ENCODE measurements at regions not wholly inside any gene's neighbourhood (a gene's known extent, or its start where the extent isn't known, plus 50 kb on each side); places are given as distances from the start of the nearest gene placed in this dataset.

DNA sequence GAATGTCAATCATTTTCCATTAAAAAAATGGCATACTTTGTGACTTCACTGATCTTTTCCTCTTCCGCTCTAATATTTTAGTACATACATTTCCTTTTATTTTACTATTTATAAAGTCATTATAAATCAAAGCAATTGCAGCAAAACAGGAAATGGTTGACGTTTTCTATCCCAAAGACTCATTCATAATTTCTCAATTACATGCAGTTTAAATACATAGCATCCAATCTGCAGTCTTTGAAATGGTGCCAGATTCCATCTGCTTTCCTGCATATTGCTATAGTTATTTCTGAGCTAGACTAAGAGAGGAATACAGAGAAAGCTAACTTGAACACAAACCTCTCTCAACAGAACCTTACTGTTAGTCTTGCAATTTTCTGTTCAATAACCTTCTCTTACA, 179.8 kb downstream of the ZPLD1 start:
- TF ChIP-seq, protein P1, sequence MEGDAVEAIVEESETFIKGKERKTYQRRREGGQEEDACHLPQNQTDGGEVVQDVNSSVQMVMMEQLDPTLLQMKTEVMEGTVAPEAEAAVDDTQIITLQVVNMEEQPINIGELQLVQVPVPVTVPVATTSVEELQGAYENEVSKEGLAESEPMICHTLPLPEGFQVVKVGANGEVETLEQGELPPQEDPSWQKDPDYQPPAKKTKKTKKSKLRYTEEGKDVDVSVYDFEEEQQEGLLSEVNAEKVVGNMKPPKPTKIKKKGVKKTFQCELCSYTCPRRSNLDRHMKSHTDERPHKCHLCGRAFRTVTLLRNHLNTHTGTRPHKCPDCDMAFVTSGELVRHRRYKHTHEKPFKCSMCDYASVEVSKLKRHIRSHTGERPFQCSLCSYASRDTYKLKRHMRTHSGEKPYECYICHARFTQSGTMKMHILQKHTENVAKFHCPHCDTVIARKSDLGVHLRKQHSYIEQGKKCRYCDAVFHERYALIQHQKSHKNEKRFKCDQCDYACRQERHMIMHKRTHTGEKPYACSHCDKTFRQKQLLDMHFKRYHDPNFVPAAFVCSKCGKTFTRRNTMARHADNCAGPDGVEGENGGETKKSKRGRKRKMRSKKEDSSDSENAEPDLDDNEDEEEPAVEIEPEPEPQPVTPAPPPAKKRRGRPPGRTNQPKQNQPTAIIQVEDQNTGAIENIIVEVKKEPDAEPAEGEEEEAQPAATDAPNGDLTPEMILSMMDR (IDR thresholded peaks at IDR 0.05; ENCODE audit: borderline replicate concordance, insufficient read depth, low read depth, low read length) = no peak
- H3K4me3 ChIP-seq (ENCODE audit: low read depth, low read length) = no peak overlapping the region

DNA sequence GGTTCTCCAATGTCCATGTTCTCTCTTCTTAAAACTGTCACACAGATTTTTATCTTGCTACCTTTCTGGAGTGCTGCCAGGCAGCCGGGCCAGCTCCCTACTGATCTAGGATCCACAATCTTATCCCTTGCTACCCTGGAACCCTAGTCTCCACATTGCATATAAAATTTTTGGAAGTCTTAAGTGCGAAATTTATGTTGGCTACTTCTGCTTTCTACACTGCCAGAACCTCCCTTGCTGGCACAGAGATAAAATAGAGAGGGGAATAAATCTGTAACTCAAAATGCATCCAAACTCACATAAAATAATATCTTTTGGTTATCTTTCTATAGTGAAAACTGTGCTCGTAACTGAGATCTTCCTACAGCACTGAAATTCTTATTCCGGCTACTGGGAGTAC, 182.6 kb downstream of the ZPLD1 start:
- H3K4me3 ChIP-seq (ENCODE audit: low read depth, low read length) = no peak overlapping the region

DNA sequence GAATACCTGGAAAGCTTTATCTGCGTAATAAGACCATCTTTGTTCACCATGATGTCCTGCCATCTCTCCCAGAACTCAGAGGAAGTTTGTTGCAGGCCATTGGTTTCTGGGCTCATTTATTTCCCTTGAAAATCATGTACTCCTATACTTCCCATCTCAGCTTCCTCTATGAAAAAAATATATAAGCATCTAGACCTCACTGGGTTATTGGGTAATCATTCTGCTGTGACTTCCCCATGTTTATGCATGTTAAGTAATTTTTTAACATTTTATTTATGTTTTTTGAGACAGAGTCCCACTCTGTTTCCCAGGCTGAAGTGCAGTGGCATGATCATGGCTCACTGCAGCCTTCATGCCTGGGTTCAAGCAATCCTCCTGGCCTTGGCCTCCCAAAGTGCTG, 184.5 kb downstream of the ZPLD1 start:
- no peak overlapping the region for H3K4me3 ChIP-seq (ENCODE audit: low read depth, low read length)
- TF ChIP-seq, protein P1 (IDR thresholded peaks at IDR 0.05; ENCODE audit: borderline replicate concordance, insufficient read depth, low read depth, low read length) = no peak

More for the DNA sequence above, 182.6 kb downstream of the ZPLD1 start:
- TF ChIP-seq, protein P1 (IDR thresholded peaks at IDR 0.05; ENCODE audit: borderline replicate concordance, insufficient read depth, low read depth, low read length) = no peak

DNA sequence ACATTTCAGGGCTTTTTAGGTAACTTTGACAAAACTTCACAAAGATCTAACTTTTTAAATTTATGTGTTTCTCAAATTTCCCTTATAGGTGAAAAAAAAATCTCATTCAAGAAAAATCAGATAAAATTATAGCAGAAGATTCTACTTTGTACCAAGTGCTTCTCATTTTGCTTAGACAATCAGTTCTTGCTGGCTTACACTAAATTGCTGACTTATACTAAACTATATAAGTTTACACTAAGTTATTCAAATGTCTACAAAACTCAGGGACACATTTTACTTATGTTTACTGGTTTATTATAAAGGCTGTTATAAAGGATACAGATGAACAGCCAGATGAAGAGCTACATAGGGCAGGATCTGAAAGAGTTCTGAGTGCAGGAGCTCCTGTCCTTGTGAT, 195.1 kb downstream of the ZPLD1 start:
- no peak overlapping the region for H3K4me3 ChIP-seq (ENCODE audit: low read depth, low read length)
- TF ChIP-seq, protein P1 (IDR thresholded peaks at IDR 0.05; ENCODE audit: borderline replicate concordance, insufficient read depth, low read depth, low read length) = no peak

DNA sequence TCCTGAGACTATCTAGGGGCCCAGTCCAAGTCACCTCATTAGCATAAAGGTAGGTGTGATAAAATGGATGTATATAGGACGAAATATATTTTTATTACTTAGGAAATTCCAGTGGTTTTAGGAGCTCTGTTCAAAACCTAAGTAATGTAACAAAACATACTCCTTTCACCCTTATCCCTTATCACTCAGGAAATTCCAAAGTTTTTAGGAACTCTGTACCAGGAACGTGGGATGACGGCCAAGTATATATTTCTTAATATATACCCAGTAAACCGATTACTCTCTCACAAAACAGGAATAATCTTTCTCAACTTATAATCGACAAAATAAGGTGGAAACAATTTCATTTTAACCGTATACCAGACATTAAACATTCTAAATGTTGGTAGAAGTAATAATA, 195.7 kb downstream of the ZPLD1 start:
- no peak overlapping the region for H3K4me3 ChIP-seq (ENCODE audit: low read depth, low read length)
- TF ChIP-seq, protein P1 (IDR thresholded peaks at IDR 0.05; ENCODE audit: borderline replicate concordance, insufficient read depth, low read depth, low read length) = no peak

DNA sequence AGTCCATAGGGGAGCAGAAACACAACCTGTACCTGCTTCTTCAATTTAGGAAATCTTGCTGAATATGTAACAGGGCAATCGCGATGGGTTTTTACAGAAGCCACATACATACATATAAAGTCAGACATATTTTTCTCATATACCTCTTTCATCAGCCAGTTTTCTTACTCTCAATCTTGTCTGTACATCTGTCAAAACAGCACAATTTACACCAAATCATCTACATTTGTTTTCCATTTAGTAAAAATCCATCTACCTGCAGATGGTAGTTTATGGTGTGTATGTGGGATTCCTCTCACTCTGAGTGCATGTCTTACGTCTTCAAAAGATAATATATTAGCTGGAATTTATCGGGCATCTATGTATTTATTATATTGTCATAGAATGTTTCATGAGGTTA, 208.7 kb downstream of the ZPLD1 start:
- TF ChIP-seq, protein P1 (IDR thresholded peaks at IDR 0.05; ENCODE audit: borderline replicate concordance, insufficient read depth, low read depth, low read length) = no peak
- no peak overlapping the region for H3K4me3 ChIP-seq (ENCODE audit: low read depth, low read length)

DNA sequence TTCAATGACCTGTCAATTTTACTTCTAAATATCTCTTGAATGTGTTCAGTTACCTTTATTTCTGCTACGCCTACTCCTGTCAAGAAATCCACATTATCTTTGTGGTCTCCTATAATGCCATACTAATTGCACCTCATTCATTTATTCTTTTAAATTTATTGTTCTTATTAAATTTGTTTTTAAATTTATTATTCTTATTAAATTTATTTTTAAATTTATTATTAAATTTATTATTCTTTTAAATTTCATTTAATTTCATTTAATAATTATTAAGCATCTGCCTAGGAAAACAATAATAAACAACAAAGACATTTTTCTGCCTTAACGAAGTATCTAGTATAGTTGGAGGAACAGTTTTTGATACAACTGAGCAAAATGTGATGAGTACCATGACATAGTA, 211.7 kb downstream of the ZPLD1 start:
- H3K4me3 ChIP-seq (ENCODE audit: low read depth, low read length) = no peak overlapping the region
- TF ChIP-seq, protein P1 (IDR thresholded peaks at IDR 0.05; ENCODE audit: borderline replicate concordance, insufficient read depth, low read depth, low read length) = no peak
